ENCODE measurements at regions not wholly inside any gene's neighbourhood (a gene's known extent, or its start where the extent isn't known, plus 50 kb on each side); places are given as distances from the start of the nearest gene placed in this dataset.

DNA sequence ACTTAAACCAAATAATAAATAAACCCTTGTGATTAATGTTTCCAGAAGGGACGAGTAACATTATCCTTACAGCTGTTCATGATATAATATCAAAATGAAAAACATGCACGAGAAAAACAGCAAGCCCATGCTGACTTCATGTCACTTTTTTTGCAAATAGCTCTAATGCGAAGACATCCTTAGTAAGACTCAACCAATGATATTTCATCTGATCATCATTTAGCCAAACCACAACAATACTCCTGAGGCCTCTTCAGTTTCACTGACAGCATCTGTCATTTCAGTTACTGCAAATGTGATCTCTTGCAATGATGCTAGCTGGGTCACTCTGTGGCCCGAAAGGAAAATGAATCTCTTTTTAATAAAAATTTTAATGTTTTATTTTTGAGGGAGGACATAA is 74.0 kb downstream of the POLR2M start:
- Histone ChIP-seq H3K27me3 (ENCODE audit: control insufficient read depth in 4 of 4, insufficient read depth in 4 of 4, low read length in 3 of 4) (no peaks in the 10 kb centered on the region), H3K9ac (ENCODE audit: low read depth in 1 of 2, low read length in 2 of 2) (no peak overlapping the region), H3K36me3 (ENCODE audit: control insufficient read depth in 4 of 4, insufficient read depth in 3 of 4, low read depth in 1 of 4, low read length in 3 of 4) (no peaks in the 10 kb centered on the region), H3K4me1 (ENCODE audit: control insufficient read depth in 4 of 4, insufficient read depth in 4 of 4, low read length in 3 of 4) (no peaks in the 10 kb centered on the region), H3K27ac (ENCODE audit: low read depth in 1 of 2, low read length in 2 of 2) (no peak overlapping the region), H3K9me3 (ENCODE audit: control insufficient read depth in 4 of 4, low read length in 3 of 4) (no peaks in the 10 kb centered on the region), H3K4me3 (ENCODE audit: low read depth in 1 of 3, low read length in 3 of 3) (no peak overlapping the region)
- TF ChIP-seq TAF1 (conservative IDR thresholded peaks at IDR 0.05): no peak
- TF ChIP-seq, protein P1, sequence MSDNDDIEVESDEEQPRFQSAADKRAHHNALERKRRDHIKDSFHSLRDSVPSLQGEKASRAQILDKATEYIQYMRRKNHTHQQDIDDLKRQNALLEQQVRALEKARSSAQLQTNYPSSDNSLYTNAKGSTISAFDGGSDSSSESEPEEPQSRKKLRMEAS (IDR thresholded peaks at IDR 0.05): no peak
- TF ChIP-seq SP1 (IDR thresholded peaks at IDR 0.05): no peak
- no peak for TF ChIP-seq FOXA1 (IDR thresholded peaks at IDR 0.05)
- no peak for TF ChIP-seq FOXA2 (IDR thresholded peaks at IDR 0.05)
- TF ChIP-seq, protein P2, sequence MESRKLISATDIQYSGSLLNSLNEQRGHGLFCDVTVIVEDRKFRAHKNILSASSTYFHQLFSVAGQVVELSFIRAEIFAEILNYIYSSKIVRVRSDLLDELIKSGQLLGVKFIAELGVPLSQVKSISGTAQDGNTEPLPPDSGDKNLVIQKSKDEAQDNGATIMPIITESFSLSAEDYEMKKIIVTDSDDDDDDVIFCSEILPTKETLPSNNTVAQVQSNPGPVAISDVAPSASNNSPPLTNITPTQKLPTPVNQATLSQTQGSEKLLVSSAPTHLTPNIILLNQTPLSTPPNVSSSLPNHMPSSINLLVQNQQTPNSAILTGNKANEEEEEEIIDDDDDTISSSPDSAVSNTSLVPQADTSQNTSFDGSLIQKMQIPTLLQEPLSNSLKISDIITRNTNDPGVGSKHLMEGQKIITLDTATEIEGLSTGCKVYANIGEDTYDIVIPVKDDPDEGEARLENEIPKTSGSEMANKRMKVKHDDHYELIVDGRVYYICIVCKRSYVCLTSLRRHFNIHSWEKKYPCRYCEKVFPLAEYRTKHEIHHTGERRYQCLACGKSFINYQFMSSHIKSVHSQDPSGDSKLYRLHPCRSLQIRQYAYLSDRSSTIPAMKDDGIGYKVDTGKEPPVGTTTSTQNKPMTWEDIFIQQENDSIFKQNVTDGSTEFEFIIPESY (IDR thresholded peaks at IDR 0.05): no peak
- TF ChIP-seq EGR1 (IDR thresholded peaks at IDR 0.05; ENCODE audit: low read depth in 2 of 2): no peak
- TF ChIP-seq, protein P3, sequence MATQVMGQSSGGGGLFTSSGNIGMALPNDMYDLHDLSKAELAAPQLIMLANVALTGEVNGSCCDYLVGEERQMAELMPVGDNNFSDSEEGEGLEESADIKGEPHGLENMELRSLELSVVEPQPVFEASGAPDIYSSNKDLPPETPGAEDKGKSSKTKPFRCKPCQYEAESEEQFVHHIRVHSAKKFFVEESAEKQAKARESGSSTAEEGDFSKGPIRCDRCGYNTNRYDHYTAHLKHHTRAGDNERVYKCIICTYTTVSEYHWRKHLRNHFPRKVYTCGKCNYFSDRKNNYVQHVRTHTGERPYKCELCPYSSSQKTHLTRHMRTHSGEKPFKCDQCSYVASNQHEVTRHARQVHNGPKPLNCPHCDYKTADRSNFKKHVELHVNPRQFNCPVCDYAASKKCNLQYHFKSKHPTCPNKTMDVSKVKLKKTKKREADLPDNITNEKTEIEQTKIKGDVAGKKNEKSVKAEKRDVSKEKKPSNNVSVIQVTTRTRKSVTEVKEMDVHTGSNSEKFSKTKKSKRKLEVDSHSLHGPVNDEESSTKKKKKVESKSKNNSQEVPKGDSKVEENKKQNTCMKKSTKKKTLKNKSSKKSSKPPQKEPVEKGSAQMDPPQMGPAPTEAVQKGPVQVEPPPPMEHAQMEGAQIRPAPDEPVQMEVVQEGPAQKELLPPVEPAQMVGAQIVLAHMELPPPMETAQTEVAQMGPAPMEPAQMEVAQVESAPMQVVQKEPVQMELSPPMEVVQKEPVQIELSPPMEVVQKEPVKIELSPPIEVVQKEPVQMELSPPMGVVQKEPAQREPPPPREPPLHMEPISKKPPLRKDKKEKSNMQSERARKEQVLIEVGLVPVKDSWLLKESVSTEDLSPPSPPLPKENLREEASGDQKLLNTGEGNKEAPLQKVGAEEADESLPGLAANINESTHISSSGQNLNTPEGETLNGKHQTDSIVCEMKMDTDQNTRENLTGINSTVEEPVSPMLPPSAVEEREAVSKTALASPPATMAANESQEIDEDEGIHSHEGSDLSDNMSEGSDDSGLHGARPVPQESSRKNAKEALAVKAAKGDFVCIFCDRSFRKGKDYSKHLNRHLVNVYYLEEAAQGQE (IDR thresholded peaks at IDR 0.05): no peak
- TF ChIP-seq JUND (IDR thresholded peaks at IDR 0.05): no peak
- no peak for TF ChIP-seq RXRA (IDR thresholded peaks at IDR 0.05)
- TF ChIP-seq HNF4A (conservative IDR thresholded peaks at IDR 0.05): no peak
- DNase-seq (ENCODE audit: low spot score): no peak
- WGBS: 80% methylated on average over 4 of the region's 4 CpGs

DNA sequence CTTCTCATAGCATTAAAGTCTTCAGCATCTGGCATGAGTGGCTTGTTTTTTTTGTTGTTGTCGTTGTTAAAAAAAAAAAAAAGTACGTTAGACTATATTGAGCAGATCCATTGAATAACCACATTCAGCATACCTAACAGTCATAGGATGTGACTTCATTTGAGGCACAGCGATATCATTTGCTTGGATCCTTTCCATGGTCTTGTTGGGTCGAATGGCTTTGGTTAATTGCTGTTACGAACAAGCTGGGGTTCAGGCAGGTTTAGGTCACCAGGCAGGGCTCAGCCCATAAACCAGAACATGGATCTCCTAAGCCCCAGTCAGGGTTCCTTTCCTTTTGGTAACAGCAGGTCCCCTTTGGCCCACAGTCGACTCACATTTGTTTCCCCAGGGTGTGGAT is 76.2 kb downstream of the POLR2M start:
- no peak for TF ChIP-seq FOXA1 (IDR thresholded peaks at IDR 0.05)
- no peak for TF ChIP-seq TAF1 (conservative IDR thresholded peaks at IDR 0.05)
- TF ChIP-seq NR2F2 (IDR thresholded peaks at IDR 0.05): no peak
- TF ChIP-seq, protein P2 (IDR thresholded peaks at IDR 0.05): no peak
- TF ChIP-seq HNF4G (IDR thresholded peaks at IDR 0.05): no peak
- no peak for TF ChIP-seq RXRA (IDR thresholded peaks at IDR 0.05)
- no peak for TF ChIP-seq YY1 (IDR thresholded peaks at IDR 0.05)
- no peaks in the 10 kb centered on the region for H3K27me3 ChIP-seq (ENCODE audit: control insufficient read depth in 4 of 4, insufficient read depth in 4 of 4, low read length in 3 of 4)
- no peaks in the 10 kb centered on the region for H3K4me1 ChIP-seq (ENCODE audit: control insufficient read depth in 4 of 4, insufficient read depth in 4 of 4, low read length in 3 of 4)
- WGBS: 84% methylated on average over 6 of the region's 6 CpGs
- H3K36me3 ChIP-seq (ENCODE audit: control insufficient read depth in 4 of 4, insufficient read depth in 3 of 4, low read depth in 1 of 4, low read length in 3 of 4): no peaks in the 10 kb centered on the region
- no peak overlapping the region for H3K27ac ChIP-seq (ENCODE audit: low read depth in 1 of 2, low read length in 2 of 2)
- H3K9me3 ChIP-seq (ENCODE audit: control insufficient read depth in 4 of 4, low read length in 3 of 4): no peaks in the 10 kb centered on the region
- H3K4me3 ChIP-seq (ENCODE audit: low read depth in 1 of 3, low read length in 3 of 3): no peak overlapping the region
- DNase-seq (ENCODE audit: low spot score): no peak
- no peak overlapping the region for H3K9ac ChIP-seq (ENCODE audit: low read depth in 1 of 2, low read length in 2 of 2)

All from liver (tissue), 7 donors.